ENCODE measurements at regions not wholly inside any gene's neighbourhood (a gene's known extent, or its start where the extent isn't known, plus 50 kb on each side); places are given as distances from the start of the nearest gene placed in this dataset.
"Not testable (repeated sequence)": the region's sequence is repeated elsewhere in the genome, so short reads cannot be mapped to it uniquely, and the experiment has no call there.

- no peak for DNase-seq (ENCODE audit: low spot score)
Measured at GRCh38 chr5:16987776-16988175, 51.7 kb upstream of the MYO10 start.

GRCh38 chr5:16990817-16991520, 54.9 kb upstream of the MYO10 start:
- not testable (repeated sequence) for DNase-seq (ENCODE audit: low spot score); ATAC-seq

More at GRCh38 chr5:16987776-16988175, 51.7 kb upstream of the MYO10 start:
- ATAC-seq: no peak

GRCh38 chr5:16992006-16992405, 55.9 kb upstream of the MYO10 start:
- ATAC-seq (no peak), DNase-seq (ENCODE audit: low spot score) (no peak)

- ATAC-seq (no peak), DNase-seq (ENCODE audit: low spot score) (no peak)
Measured at GRCh38 chr5:16992444-16992843, 56.4 kb upstream of the MYO10 start.

- no peak for DNase-seq (ENCODE audit: low spot score)
- no peak for ATAC-seq
Measured at GRCh38 chr5:16994565-16994964, 58.5 kb upstream of the MYO10 start.

GRCh38 chr5:16995372-16995771, 59.3 kb upstream of the MYO10 start:
- DNase-seq (ENCODE audit: low spot score) (no peak), ATAC-seq (no peak)

- ATAC-seq (no peak), DNase-seq (ENCODE audit: low spot score) (no peak)
Measured at GRCh38 chr5:17000291-17000939, 64.3 kb upstream of the MYO10 start.

GRCh38 chr5:17001428-17001827, 65.3 kb upstream of the MYO10 start:
- ATAC-seq: no peak
- no peak for DNase-seq (ENCODE audit: low spot score)

GRCh38 chr5:17004441-17005106, 68.5 kb upstream of the MYO10 start:
- DNase-seq (ENCODE audit: low spot score): no peak
- no peak for ATAC-seq

- ATAC-seq: no peak
- no peak for DNase-seq (ENCODE audit: low spot score)
Measured at GRCh38 chr5:17005107-17005828, 69.2 kb upstream of the MYO10 start.

GRCh38 chr5:17012289-17012688, 76.2 kb upstream of the MYO10 start:
- ATAC-seq: no peak

GRCh38 chr5:17014686-17015085, 78.6 kb upstream of the MYO10 start:
- DNase-seq (ENCODE audit: low spot score): no peak
- ATAC-seq: no peak

More at GRCh38 chr5:17012289-17012688, 76.2 kb upstream of the MYO10 start:
- DNase-seq (ENCODE audit: low spot score): no peak

- no peak for DNase-seq (ENCODE audit: low spot score)
- ATAC-seq: no peak
Measured at GRCh38 chr5:17018871-17019270, 82.8 kb upstream of the MYO10 start.

GRCh38 chr5:17019324-17019723, 83.2 kb upstream of the MYO10 start:
- DNase-seq (ENCODE audit: low spot score): no peak
- ATAC-seq: no peak

GRCh38 chr5:17020678-17021601, 84.9 kb upstream of the MYO10 start:
- no peak for DNase-seq (ENCODE audit: low spot score)
- ATAC-seq: no peak

GRCh38 chr5:17021602-17021932, 85.5 kb upstream of the MYO10 start:
- DNase-seq (ENCODE audit: low spot score) (no peak), ATAC-seq (no peak)

GRCh38 chr5:17022296-17022695, 86.2 kb upstream of the MYO10 start:
- no peak for DNase-seq (ENCODE audit: low spot score)
- no peak for ATAC-seq

- DNase-seq (ENCODE audit: low spot score) (no peak), ATAC-seq (no peak)
Measured at GRCh38 chr5:17024686-17025180, 88.6 kb upstream of the MYO10 start.

- not testable (repeated sequence) for DNase-seq (ENCODE audit: low spot score); ATAC-seq
Measured at GRCh38 chr5:17031659-17032277, 95.7 kb upstream of the MYO10 start.
